IMR-90 (cell line): ENCODE measurements at regions not wholly inside any gene's neighbourhood (a gene's known extent, or its start where the extent isn't known, plus 50 kb on each side); places are given as distances from the start of the nearest gene placed in this dataset.

Experiments used
- ATAC-seq: fragments of 200-7000 bp; cut with Tn5 transposase; 2 replicates; pipeline ENCODE4 v1.9.1; 2020; ENCODE audit warnings: low read depth, mild to moderate bottlenecking, moderate library complexity
- BruUV-seq: library from RNA; stranded (reverse); fragments of 400-500 nt; replicated peaks from 2 replicates; lab custom pipeline; 2021; lab: Mats Ljungman, UMichigan
- CTCF ChIA-PET: fragments of 300-600 bp; formaldehyde crosslinking; extraction: SDS; loops from one replicate; lab custom pipeline; 2021; ENCODE audit warnings: antibody characterized with exemption; lab: Yijun Ruan, JAX
- POLR2A ChIA-PET: fragments of 300-600 bp; sonication (Branson Sonifier 250); formaldehyde crosslinking; loops from one replicate; lab custom pipeline; 2022; ENCODE audit warnings: antibody characterized with exemption; ENCODE audit not compliant: unreplicated experiment; lab: Charles Lee
- DNase-seq: peaks from one replicate; pipeline ENCODE4 v3.0.0; 2013
- H2AFZ ChIP-seq: replicated peaks from 2 replicates; pipeline ENCODE3; 2013; ENCODE audit warnings: low read length, mild to moderate bottlenecking; ENCODE audit not compliant: poor library complexity
- H2AK5ac ChIP-seq: 2 replicates; pipeline ENCODE4 v1.6.1; 2013; ENCODE audit warnings: low read depth, low read length, inconsistent platforms
- H2AK9ac ChIP-seq: replicated peaks from 2 replicates; pipeline ENCODE3; 2013; ENCODE audit warnings: mild to moderate bottlenecking, low read depth, low read length, moderate library complexity; ENCODE audit not compliant: poor library complexity
- H2BK120ac ChIP-seq: 2 replicates; pipeline ENCODE4 v1.6.1; 2013; ENCODE audit warnings: low read depth, low read length, inconsistent platforms
- H2BK15ac ChIP-seq: 3 replicates; pipeline ENCODE4 v1.6.1; 2013; ENCODE audit warnings: low read depth, low read length, inconsistent platforms
- H2BK20ac ChIP-seq: 2 replicates; pipeline ENCODE4 v1.6.1; 2013; ENCODE audit warnings: low read depth, mild to moderate bottlenecking, inconsistent platforms, low read length, moderate library complexity
- H2BK5ac ChIP-seq: 2 replicates; pipeline ENCODE4 v1.6.1; 2013; ENCODE audit warnings: mild to moderate bottlenecking, low read depth, low read length, inconsistent platforms; ENCODE audit not compliant: poor library complexity, severe bottlenecking
- H3K14ac ChIP-seq: replicated peaks from 2 replicates; pipeline ENCODE4 v1.6.1; 2013; ENCODE audit warnings: low read depth, low read length, inconsistent platforms
- H3K18ac ChIP-seq: 2 replicates; pipeline ENCODE4 v1.6.1; 2013; ENCODE audit warnings: low read depth, low read length, control low read depth
- H3K23ac ChIP-seq: 2 replicates; pipeline ENCODE4 v1.6.1; 2013; ENCODE audit warnings: low read depth, low read length, inconsistent platforms
- H3K27ac ChIP-seq: 2 replicates; pipeline ENCODE4 v1.5.1; 2013; ENCODE audit warnings: mild to moderate bottlenecking, control low read depth, low read length; ENCODE audit not compliant: insufficient read depth
- H3K27me3 ChIP-seq: 2 replicates; pipeline ENCODE4 v1.6.1; 2013; ENCODE audit warnings: low read length; ENCODE audit not compliant: control insufficient read depth, insufficient read depth
- H3K36me3 ChIP-seq: 2 replicates; pipeline ENCODE4 v1.6.1; 2013; ENCODE audit warnings: low read length, mixed read lengths; ENCODE audit not compliant: control insufficient read depth, insufficient read depth
- H3K4ac ChIP-seq: 2 replicates; pipeline ENCODE4 v1.6.1; 2013; ENCODE audit warnings: low read depth, low read length, inconsistent platforms
- H3K4me1 ChIP-seq: 2 replicates; pipeline ENCODE4 v1.6.1; 2013; ENCODE audit warnings: low read length, mixed read lengths; ENCODE audit not compliant: control insufficient read depth, insufficient read depth
- H3K4me2 ChIP-seq: 2 replicates; pipeline ENCODE4 v1.6.1; 2013; ENCODE audit warnings: low read depth, mild to moderate bottlenecking, control low read depth, low read length, moderate library complexity
- H3K4me3 ChIP-seq: 2 replicates; pipeline ENCODE4 v1.5.1; 2013; ENCODE audit warnings: low read depth, mild to moderate bottlenecking, control low read depth, low read length, moderate library complexity; ENCODE audit not compliant: insufficient read depth
- H3K56ac ChIP-seq: 2 replicates; pipeline ENCODE4 v1.6.1; 2013; ENCODE audit warnings: low read length, inconsistent platforms; ENCODE audit not compliant: insufficient read depth; ENCODE audit errors: extremely low read depth
- H3K79me1 ChIP-seq, 2 experiments: 2 replicates each; pipeline ENCODE4 v1.6.1; 2013; ENCODE audit warnings: low read length in 2 of 2, inconsistent platforms in 1 of 2, low read depth in 1 of 2
- H3K9ac ChIP-seq: 2 replicates; pipeline ENCODE4 v1.6.1; 2013; ENCODE audit warnings: low read depth, low read length, control low read depth
- H3K9me1 ChIP-seq: 2 replicates; pipeline ENCODE4 v1.6.1; 2013; ENCODE audit warnings: low read length, inconsistent platforms; ENCODE audit not compliant: insufficient read depth
- H3K9me3 ChIP-seq: 2 replicates; pipeline ENCODE4 v1.6.1; 2013; ENCODE audit warnings: low read length; ENCODE audit not compliant: control insufficient read depth, insufficient read depth
- H4K20me1 ChIP-seq: 2 replicates; pipeline ENCODE4 v1.6.1; 2013; ENCODE audit warnings: low read length, inconsistent platforms; ENCODE audit not compliant: insufficient read depth
- H4K5ac ChIP-seq: 2 replicates; pipeline ENCODE4 v1.6.1; 2013; ENCODE audit warnings: mild to moderate bottlenecking, low read depth, low read length, control low read depth
- H4K8ac ChIP-seq, 2 experiments: 2 replicates each; pipeline ENCODE4 v1.6.1; 2013; ENCODE audit warnings: low read depth in 2 of 2, low read length in 2 of 2, control low read depth in 1 of 2, inconsistent platforms in 1 of 2
- H4K91ac ChIP-seq: 2 replicates; pipeline ENCODE4 v1.6.1; 2013; ENCODE audit warnings: low read depth, low read length, inconsistent platforms; ENCODE audit not compliant: insufficient read depth
- BHLHE40 ChIP-seq: fragments of 150-350 bp; IDR thresholded peaks from 2 replicates; pipeline ENCODE4 v1.6.1; 2016; ENCODE audit warnings: mild to moderate bottlenecking, low read depth, low read length
- FOS ChIP-seq: fragments of 150-350 bp; IDR thresholded peaks from 2 replicates; pipeline ENCODE4 v1.6.1; 2016; ENCODE audit warnings: low read depth, low read length
- MAFK ChIP-seq: IDR thresholded peaks from 2 replicates; pipeline ENCODE4 v1.6.1; 2012; ENCODE audit warnings: low read depth, low read length, improper control_type of control experiment
- NFE2L2 ChIP-seq: fragments of 150-350 bp; IDR thresholded peaks from 2 replicates; pipeline ENCODE4 v1.6.1; 2016; ENCODE audit warnings: low read depth, mild to moderate bottlenecking, low read length
- POLR2A ChIP-seq: IDR thresholded peaks from 2 replicates; pipeline ENCODE4 v1.6.1; 2012; ENCODE audit warnings: mild to moderate bottlenecking, low read depth, low read length
- RAD21 ChIP-seq: IDR thresholded peaks from 2 replicates; pipeline ENCODE4 v1.6.1; 2012; ENCODE audit warnings: low read length, improper control_type of control experiment
- RFX5 ChIP-seq: IDR thresholded peaks from 2 replicates; pipeline ENCODE4 v1.8.0; 2012; ENCODE audit warnings: low read depth, mild to moderate bottlenecking, low read length, moderate library complexity
- WGBS, 2 experiments: methylation state at CpG; one replicate each; pipeline versions ENCODE4 v1.1.5 to v1.1.7; 2013; ENCODE audit warnings: missing lambda C conversion rate in 2 of 2; ENCODE audit not compliant: insufficient read length in 1 of 2; ENCODE audit errors: extremely low coverage in 2 of 2; 5-methylcytosine and 5-hydroxymethylcytosine counted together
- dilution Hi-C: fragments of 300-500 bp; cut with HindIII; formaldehyde crosslinking; loops from one replicate; pipeline ENCODE4 v1.14.3; 2018; ENCODE audit warnings: low sequenced_read_pairs; ENCODE audit not compliant: unreplicated experiment
- in situ Hi-C: fragments of 300-500 bp; cut with MboI; formaldehyde crosslinking; loops from 3 replicates; pipeline ENCODE4 v1.14.3; 2019; ENCODE audit warnings: low sequenced_read_pairs, inconsistent platforms, mixed read lengths
- intact Hi-C: fragments of 100-400 bp; cut with micrococcal nuclease; formaldehyde crosslinking; loops from 2 replicates; pipeline ENCODE4 v1.10.0; 2022

GRCh38 chr6:47106721-47107197, 64.6 kb upstream of the ADGRF1 start:
- DNase-seq (no peak), ATAC-seq (no peak)
- Histone ChIP-seq H2BK5ac (no peak overlapping the region), H2BK20ac (no peak overlapping the region), H3K27me3 (no peaks in the 10 kb centered on the region), H2BK15ac (no peak overlapping the region), H4K8ac (no peak overlapping the region), H2AFZ (no peak overlapping the region), H2BK120ac (no peak overlapping the region), H3K79me1 (no peaks in the 10 kb centered on the region), H3K27ac (no peak overlapping the region), H3K4me2 (no peak overlapping the region), H3K14ac (no peak overlapping the region), H3K56ac (no peak overlapping the region), H4K20me1 (no peaks in the 10 kb centered on the region), H3K9me3 (no peaks in the 10 kb centered on the region), H4K91ac (no peak overlapping the region), H3K18ac (no peak overlapping the region), H3K23ac (no peak overlapping the region), H3K4me3 (no peak overlapping the region), H3K9ac (no peak overlapping the region), H3K4me1 (no peaks in the 10 kb centered on the region), H3K36me3 (no peaks in the 10 kb centered on the region), H3K9me1 (peaks cover 3% of the 10 kb centered on the region; the same call in 1 of the 2 replicates), H2AK9ac (no peak overlapping the region), H2AK5ac (no peak overlapping the region), H4K5ac (no peak overlapping the region), H3K4ac (no peak overlapping the region)
- TF ChIP-seq RAD21 (no peak), MAFK (no peak), NFE2L2 (no peak), POLR2A (no peak), RFX5 (no peak), FOS (no peak), BHLHE40 (no peak)
- POLR2A ChIA-PET: interaction anchor here (0.5 kb wide), 1 partner anchor 376 kb away, joined by 3 read pairs; no protein-coding TSS in a partner anchor
- BruUV-seq: no TSS peak
- CTCF ChIA-PET: interaction anchor here (0.6 to 1.2 kb wide), 3 partner anchors 9 to 1315 kb away, joined by 3 read pairs; no protein-coding TSS in a partner anchor
- WGBS, 2 experiments: no CpG with 5 or more reads among the region's 3 CpGs
- in situ Hi-C loops (no loop called here), intact Hi-C loops (no loop called here), dilution Hi-C loops (no loop called here)
